ENCODE measurements at regions not wholly inside any gene's neighbourhood (a gene's known extent, or its start where the extent isn't known, plus 50 kb on each side); places are given as distances from the start of the nearest gene placed in this dataset.
"Not testable (repeated sequence)": the region's sequence is repeated elsewhere in the genome, so short reads cannot be mapped to it uniquely, and the experiment has no call there.

- no peak for DNase-seq
Observed at GRCh38 chr10:130707389-130707979, 571.3 kb downstream of the GLRX3 start.

GRCh38 chr10:130708465-130709070 is 572.4 kb downstream of the GLRX3 start:
- no peak for DNase-seq

GRCh38 chr10:130709415-130709814 is 573.2 kb downstream of the GLRX3 start:
- DNase-seq, result no peak

- DNase-seq, result no peak
Observed at GRCh38 chr10:130711072-130711471, 574.9 kb downstream of the GLRX3 start.

- no peak for DNase-seq
Observed at GRCh38 chr10:130713135-130713534, 576.9 kb downstream of the GLRX3 start.

- DNase-seq, result no peak
Observed at GRCh38 chr10:130713731-130714130, 577.5 kb downstream of the GLRX3 start.

- no peak for DNase-seq
Observed at GRCh38 chr10:130714742-130715467, 578.7 kb downstream of the GLRX3 start.

GRCh38 chr10:130715686-130716670 is 579.8 kb downstream of the GLRX3 start:
- DNase-seq, result no peak

GRCh38 chr10:130717083-130717482 is 580.9 kb downstream of the GLRX3 start:
- DNase-seq, result no peak

- DNase-seq, result not testable (repeated sequence)
Observed at GRCh38 chr10:130718744-130719447, 582.7 kb downstream of the GLRX3 start.

GRCh38 chr10:130719448-130719752 is 583.2 kb downstream of the GLRX3 start:
- DNase-seq, result no peak

- DNase-seq, result no peak
Observed at GRCh38 chr10:130720235-130720634, 584.0 kb downstream of the GLRX3 start.

- no peak for DNase-seq
Observed at GRCh38 chr10:130721971-130722370, 585.8 kb downstream of the GLRX3 start.

- no peak for DNase-seq
Observed at GRCh38 chr10:130723704-130724103, 587.5 kb downstream of the GLRX3 start.

- DNase-seq, result no peak
Observed at GRCh38 chr10:130725474-130725970, 586.0 kb downstream of the TCERG1L start.

GRCh38 chr10:130726996-130727725 is 584.4 kb downstream of the TCERG1L start:
- no peak for DNase-seq

GRCh38 chr10:130727766-130728490 is 583.6 kb downstream of the TCERG1L start:
- DNase-seq, result no peak

- no peak for DNase-seq
Observed at GRCh38 chr10:130728531-130729215, 582.8 kb downstream of the TCERG1L start.

GRCh38 chr10:130729876-130730275 is 581.6 kb downstream of the TCERG1L start:
- no peak for DNase-seq

GRCh38 chr10:130737186-130737585 is 574.3 kb downstream of the TCERG1L start:
- DNase-seq, result no peak

Measured in activated CD4-positive, alpha-beta T cell treated with anti-CD3 and anti-CD28 coated beads for 48 hours (primary cell).